Astrocyte (in vitro differentiated cells and primary cell): ENCODE measurements at regions not wholly inside any gene's neighbourhood (a gene's known extent, or its start where the extent isn't known, plus 50 kb on each side); places are given as distances from the start of the nearest gene placed in this dataset.
"Not testable (repeated sequence)": the region's sequence is repeated elsewhere in the genome, so short reads cannot be mapped to it uniquely, and the experiment has no call there.

Experiments
- DNase-seq: peaks from one replicate; pipeline ENCODE4 v3.0.0-alpha.2; 2010; ENCODE audit warnings: low read depth
- FAIRE-seq: peaks from 2 replicates; lab custom pipeline; 2011; peaks lifted over from hg19 to GRCh38; lab: Jason Lieb, UNC
- H2AFZ ChIP-seq: 2 replicates; pipeline ENCODE4 v1.6.0; 2012; ENCODE audit warnings: low read depth, low read length, inconsistent platforms
- H3K27ac ChIP-seq: 2 replicates; pipeline ENCODE4 v1.5.1; 2011; ENCODE audit warnings: low read depth, low read length, inconsistent platforms
- H3K27me3 ChIP-seq: 2 replicates; pipeline ENCODE4 v1.6.0; 2011; ENCODE audit warnings: low read length, inconsistent platforms; ENCODE audit not compliant: insufficient read depth
- H3K36me3 ChIP-seq: 2 replicates; pipeline ENCODE4 v1.5.1; 2011; ENCODE audit warnings: low read length, inconsistent platforms; ENCODE audit not compliant: insufficient read depth
- H3K4me1 ChIP-seq: 2 replicates; pipeline ENCODE4 v1.5.1; 2011; ENCODE audit warnings: low read length, inconsistent platforms; ENCODE audit not compliant: insufficient read depth
- H3K4me2 ChIP-seq: 2 replicates; pipeline ENCODE4 v1.6.0; 2012; ENCODE audit warnings: low read length, inconsistent platforms
- H3K4me3 ChIP-seq: 2 replicates; pipeline ENCODE4 v1.5.1; 2011; ENCODE audit warnings: low read depth, mild to moderate bottlenecking, low read length, inconsistent platforms; ENCODE audit not compliant: insufficient read depth
- H3K79me2 ChIP-seq: 2 replicates; pipeline ENCODE4 v1.6.0; 2012; ENCODE audit warnings: mild to moderate bottlenecking, low read length, inconsistent platforms; ENCODE audit not compliant: insufficient read depth
- H3K9ac ChIP-seq: 2 replicates; pipeline ENCODE4 v1.6.0; 2012; ENCODE audit warnings: mild to moderate bottlenecking, low read length, inconsistent platforms
- H3K9me3 ChIP-seq: 2 replicates; pipeline ENCODE4 v1.5.1; 2012; ENCODE audit warnings: low read depth, mild to moderate bottlenecking, low read length, inconsistent platforms; ENCODE audit not compliant: insufficient read depth
- H4K20me1 ChIP-seq: 2 replicates; pipeline ENCODE4 v1.6.0; 2012; ENCODE audit warnings: low read length, inconsistent platforms; ENCODE audit not compliant: insufficient read depth
- H3K27ac Mint-ChIP-seq: one replicate; pipeline ENCODE4 v1.8.0; 2021; ENCODE audit warnings: mild to moderate bottlenecking, mixed read lengths; ENCODE audit not compliant: unreplicated experiment
- H3K27me3 Mint-ChIP-seq: one replicate; pipeline ENCODE4 v1.8.0; 2021; ENCODE audit warnings: low read depth, mixed read lengths; ENCODE audit not compliant: unreplicated experiment
- H3K36me3 Mint-ChIP-seq: one replicate; pipeline ENCODE4 v1.8.0; 2021; ENCODE audit warnings: low read depth, mixed read lengths; ENCODE audit not compliant: unreplicated experiment
- H3K4me1 Mint-ChIP-seq: one replicate; pipeline ENCODE4 v1.8.0; 2021; ENCODE audit warnings: low read depth, mixed read lengths; ENCODE audit not compliant: unreplicated experiment
- H3K4me3 Mint-ChIP-seq: one replicate; pipeline ENCODE4 v1.8.0; 2021; ENCODE audit warnings: mild to moderate bottlenecking, moderate library complexity, mixed read lengths; ENCODE audit not compliant: unreplicated experiment
- H3K9me3 Mint-ChIP-seq: one replicate; pipeline ENCODE4 v1.8.0; 2021; ENCODE audit warnings: mild to moderate bottlenecking, mixed read lengths; ENCODE audit not compliant: unreplicated experiment
- EZH2 ChIP-seq: IDR thresholded peaks from 2 replicates; pipeline ENCODE4 v1.6.1; 2012; ENCODE audit warnings: mild to moderate bottlenecking, low read length, inconsistent platforms; ENCODE audit not compliant: insufficient read depth
- TF ChIP-seq, protein P1 (sequence below): IDR thresholded peaks from 2 replicates; pipeline ENCODE4 v1.5.1; 2011; ENCODE audit warnings: low read depth, mild to moderate bottlenecking, inconsistent platforms, low read length, moderate library complexity; ENCODE audit not compliant: insufficient read depth

DNA sequence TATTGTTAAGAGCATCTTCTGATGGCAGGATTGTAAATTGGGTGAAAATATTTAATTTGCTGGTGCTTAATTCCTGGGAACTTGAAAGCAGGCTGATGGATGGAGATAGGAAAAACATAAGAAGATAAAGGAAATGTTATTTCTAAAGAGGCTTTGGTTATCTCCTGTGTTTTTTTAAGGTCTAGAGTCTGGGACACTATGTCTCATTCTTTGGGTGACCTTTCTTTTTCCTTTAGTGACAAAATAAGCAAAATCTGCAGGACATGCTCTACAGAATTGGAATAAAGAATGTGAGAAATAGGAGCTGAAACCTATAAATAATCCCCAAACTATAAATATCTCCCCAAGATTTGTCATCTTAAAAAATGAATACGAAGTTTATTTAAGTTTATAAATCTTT lies 241.7 kb downstream of the DSC3 start:
- FAIRE-seq: no peak
- no peaks in the 10 kb centered on the region for H3K27me3 Mint-ChIP-seq
- Histone ChIP-seq H4K20me1 (no peaks in the 10 kb centered on the region), H2AFZ (no peak overlapping the region), H3K4me3 (no peak overlapping the region), H3K79me2 (no peaks in the 10 kb centered on the region), H3K9ac (no peak overlapping the region), H3K9me3 (no peaks in the 10 kb centered on the region), H3K36me3 (no peaks in the 10 kb centered on the region), H3K4me1 (no peaks in the 10 kb centered on the region), H3K27ac (no peak overlapping the region), H3K27me3 (no peaks in the 10 kb centered on the region), H3K4me2 (no peak overlapping the region)
- no peak overlapping the region for H3K27ac Mint-ChIP-seq
- H3K36me3 Mint-ChIP-seq: no peaks in the 10 kb centered on the region
- TF ChIP-seq EZH2: no peak
- H3K4me3 Mint-ChIP-seq: no peak overlapping the region
- H3K9me3 Mint-ChIP-seq: no peaks in the 10 kb centered on the region
- H3K4me1 Mint-ChIP-seq: no peaks in the 10 kb centered on the region
- DNase-seq: no peak

DNA sequence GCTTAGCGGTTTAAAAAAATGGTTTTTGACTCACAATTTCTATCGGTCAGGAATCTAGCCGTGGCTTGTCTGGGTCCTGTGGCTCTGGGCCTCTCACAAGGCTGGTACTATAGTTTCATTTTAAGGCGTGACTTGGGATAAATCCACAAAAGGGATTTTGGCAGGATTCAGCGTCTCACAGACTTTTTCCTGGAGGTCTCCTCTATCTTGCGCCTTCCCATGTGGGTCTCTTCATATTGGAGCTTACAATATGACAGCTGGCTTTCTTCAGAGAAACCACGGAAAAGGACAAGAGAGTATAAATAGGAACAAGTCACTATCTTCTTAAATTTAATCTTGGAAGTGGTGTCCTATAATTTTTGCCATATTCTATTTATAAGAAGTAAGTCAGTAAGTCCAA lies 250.5 kb downstream of the DSC3 start:
- FAIRE-seq: no peak
- no peaks in the 10 kb centered on the region for H3K4me1 ChIP-seq
- no peak for DNase-seq
- H3K27me3 ChIP-seq: no peaks in the 10 kb centered on the region
- Mint-ChIP-seq H3K27ac (no peak overlapping the region), H3K36me3 (no peaks in the 10 kb centered on the region), H3K27me3 (no peaks in the 10 kb centered on the region), H3K4me3 (no peak overlapping the region), H3K9me3 (peaks cover 2% of the 10 kb centered on the region), H3K4me1 (no peaks in the 10 kb centered on the region)
- no peaks in the 10 kb centered on the region for H3K79me2 ChIP-seq
- TF ChIP-seq EZH2: no peak
- TF ChIP-seq, protein P1, sequence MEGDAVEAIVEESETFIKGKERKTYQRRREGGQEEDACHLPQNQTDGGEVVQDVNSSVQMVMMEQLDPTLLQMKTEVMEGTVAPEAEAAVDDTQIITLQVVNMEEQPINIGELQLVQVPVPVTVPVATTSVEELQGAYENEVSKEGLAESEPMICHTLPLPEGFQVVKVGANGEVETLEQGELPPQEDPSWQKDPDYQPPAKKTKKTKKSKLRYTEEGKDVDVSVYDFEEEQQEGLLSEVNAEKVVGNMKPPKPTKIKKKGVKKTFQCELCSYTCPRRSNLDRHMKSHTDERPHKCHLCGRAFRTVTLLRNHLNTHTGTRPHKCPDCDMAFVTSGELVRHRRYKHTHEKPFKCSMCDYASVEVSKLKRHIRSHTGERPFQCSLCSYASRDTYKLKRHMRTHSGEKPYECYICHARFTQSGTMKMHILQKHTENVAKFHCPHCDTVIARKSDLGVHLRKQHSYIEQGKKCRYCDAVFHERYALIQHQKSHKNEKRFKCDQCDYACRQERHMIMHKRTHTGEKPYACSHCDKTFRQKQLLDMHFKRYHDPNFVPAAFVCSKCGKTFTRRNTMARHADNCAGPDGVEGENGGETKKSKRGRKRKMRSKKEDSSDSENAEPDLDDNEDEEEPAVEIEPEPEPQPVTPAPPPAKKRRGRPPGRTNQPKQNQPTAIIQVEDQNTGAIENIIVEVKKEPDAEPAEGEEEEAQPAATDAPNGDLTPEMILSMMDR: no peak
- no peaks in the 10 kb centered on the region for H3K36me3 ChIP-seq
- no peak overlapping the region for H3K4me2 ChIP-seq
- no peak overlapping the region for H2AFZ ChIP-seq
- H3K9ac ChIP-seq: no peak overlapping the region
- H3K4me3 ChIP-seq: no peak overlapping the region
- H3K27ac ChIP-seq: no peak overlapping the region
- no peaks in the 10 kb centered on the region for H3K9me3 ChIP-seq
- H4K20me1 ChIP-seq: no peaks in the 10 kb centered on the region

GRCh38 chr18:30788411-30788991 lies 254.0 kb downstream of the DSC3 start:
- not testable (repeated sequence) for DNase-seq, H3K4me1 Mint-ChIP-seq, H3K79me2 ChIP-seq, H3K9ac ChIP-seq, H4K20me1 ChIP-seq, H3K27ac ChIP-seq, H3K36me3 ChIP-seq, H3K27me3 Mint-ChIP-seq, H3K9me3 ChIP-seq, H3K4me2 ChIP-seq, H3K9me3 Mint-ChIP-seq, H3K4me3 ChIP-seq, H3K27ac Mint-ChIP-seq, H3K36me3 Mint-ChIP-seq, H3K4me3 Mint-ChIP-seq, H3K4me1 ChIP-seq, H3K27me3 ChIP-seq, H2AFZ ChIP-seq, FAIRE-seq
